Esophagus muscularis mucosa (tissue), 4 donors: ENCODE measurements at regions not wholly inside any gene's neighbourhood (a gene's known extent, or its start where the extent isn't known, plus 50 kb on each side); places are given as distances from the start of the nearest gene placed in this dataset.

Source experiments
- DNase-seq: peaks from one replicate; pipeline ENCODE4 v3.0.0-alpha.2; 2017; ENCODE audit errors: extremely low spot score
- H3K27ac ChIP-seq, 4 donors: fragments of 200-600 bp; sonication (generic); replicated peaks in 1 of 4; 1 replicate in 3 of 4; 2 replicates in 1 of 4; pipeline ENCODE4 v1.5.1; 2016 to 2019; ENCODE audit warnings: mild to moderate bottlenecking in 1 of 4
- H3K27me3 ChIP-seq, 4 donors: fragments of 200-600 bp; sonication (generic); one replicate each; pipeline versions ENCODE4 v1.5.1 to v1.6.0; 2016 to 2019
- H3K36me3 ChIP-seq, 4 donors: fragments of 200-600 bp; sonication (generic); one replicate each; pipeline ENCODE4 v1.5.1; 2016 to 2019
- H3K4me1 ChIP-seq, 4 donors: fragments of 200-600 bp; sonication (generic); one replicate each; pipeline ENCODE4 v1.5.1; 2016 to 2019
- H3K4me3 ChIP-seq, 4 donors: fragments of 200-600 bp; sonication (generic); 1 replicate in 2 of 4; 2 replicates in 2 of 4; pipeline ENCODE4 v1.5.1; 2016 to 2019; ENCODE audit warnings: mild to moderate bottlenecking in 4 of 4, moderate library complexity in 1 of 4
- H3K9me3 ChIP-seq, 4 donors: fragments of 200-600 bp; sonication (generic); 1 replicate in 3 of 4; 2 replicates in 1 of 4; pipeline ENCODE4 v1.5.1; 2016 to 2019
- EP300 ChIP-seq: sonication (generic); formaldehyde crosslinking; IDR thresholded peaks from one replicate; pipeline ENCODE4 v1.6.1; 2017; ENCODE audit warnings: antibody characterized with exemption
- POLR2A ChIP-seq: fragments of 450-650 bp; IDR thresholded peaks from one replicate; pipeline ENCODE4 v1.6.1; 2017; ENCODE audit warnings: antibody characterized with exemption, moderate library complexity, mild to moderate bottlenecking, low read depth
- POLR2AphosphoS5 ChIP-seq, 2 donors: sonication (generic); formaldehyde crosslinking; IDR thresholded peaks; one replicate each; pipeline ENCODE4 v1.6.1; 2017; ENCODE audit warnings: antibody characterized with exemption in 2 of 2
- WGBS: methylation state at CpG from one replicate; pipeline ENCODE4 v1.1.5; 2018; 5-methylcytosine and 5-hydroxymethylcytosine counted together
- intact Hi-C: fragments of 100-400 bp; cut with DNase I; formaldehyde crosslinking; loops from one replicate; pipeline ENCODE4 v1.15.1; 2023
- TF ChIP-seq, protein P1 (sequence below), 3 experiments: fragments of 200-600 bp in 2 of 3; fragments of 450-650 bp in 1 of 3; sonication (generic) in 2 of 3; IDR thresholded peaks; one replicate each; pipeline ENCODE4 v1.5.1; 2017 to 2019; ENCODE audit warnings: antibody characterized with exemption in 3 of 3, mild to moderate bottlenecking in 2 of 3, moderate library complexity in 1 of 3

- Histone ChIP-seq H3K27me3 (no peaks in the 10 kb centered on the region), H3K4me3 (no peak overlapping the region), H3K9me3 (no peaks in the 10 kb centered on the region), H3K4me1 (no peaks in the 10 kb centered on the region), H3K27ac (no peak overlapping the region), H3K36me3 (no peaks in the 10 kb centered on the region)
- intact Hi-C loops: no loop called here
- DNase-seq: no peak
- TF ChIP-seq, protein P1, sequence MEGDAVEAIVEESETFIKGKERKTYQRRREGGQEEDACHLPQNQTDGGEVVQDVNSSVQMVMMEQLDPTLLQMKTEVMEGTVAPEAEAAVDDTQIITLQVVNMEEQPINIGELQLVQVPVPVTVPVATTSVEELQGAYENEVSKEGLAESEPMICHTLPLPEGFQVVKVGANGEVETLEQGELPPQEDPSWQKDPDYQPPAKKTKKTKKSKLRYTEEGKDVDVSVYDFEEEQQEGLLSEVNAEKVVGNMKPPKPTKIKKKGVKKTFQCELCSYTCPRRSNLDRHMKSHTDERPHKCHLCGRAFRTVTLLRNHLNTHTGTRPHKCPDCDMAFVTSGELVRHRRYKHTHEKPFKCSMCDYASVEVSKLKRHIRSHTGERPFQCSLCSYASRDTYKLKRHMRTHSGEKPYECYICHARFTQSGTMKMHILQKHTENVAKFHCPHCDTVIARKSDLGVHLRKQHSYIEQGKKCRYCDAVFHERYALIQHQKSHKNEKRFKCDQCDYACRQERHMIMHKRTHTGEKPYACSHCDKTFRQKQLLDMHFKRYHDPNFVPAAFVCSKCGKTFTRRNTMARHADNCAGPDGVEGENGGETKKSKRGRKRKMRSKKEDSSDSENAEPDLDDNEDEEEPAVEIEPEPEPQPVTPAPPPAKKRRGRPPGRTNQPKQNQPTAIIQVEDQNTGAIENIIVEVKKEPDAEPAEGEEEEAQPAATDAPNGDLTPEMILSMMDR (IDR thresholded peaks at IDR 0.05): no peak
- TF ChIP-seq EP300: no peak
- no peak for TF ChIP-seq POLR2A
- TF ChIP-seq POLR2AphosphoS5 (IDR thresholded peaks at IDR 0.05): no peak
Measured at GRCh38 chr18:30591462-30591861, 451.1 kb downstream of the DSC3 start.

DNA sequence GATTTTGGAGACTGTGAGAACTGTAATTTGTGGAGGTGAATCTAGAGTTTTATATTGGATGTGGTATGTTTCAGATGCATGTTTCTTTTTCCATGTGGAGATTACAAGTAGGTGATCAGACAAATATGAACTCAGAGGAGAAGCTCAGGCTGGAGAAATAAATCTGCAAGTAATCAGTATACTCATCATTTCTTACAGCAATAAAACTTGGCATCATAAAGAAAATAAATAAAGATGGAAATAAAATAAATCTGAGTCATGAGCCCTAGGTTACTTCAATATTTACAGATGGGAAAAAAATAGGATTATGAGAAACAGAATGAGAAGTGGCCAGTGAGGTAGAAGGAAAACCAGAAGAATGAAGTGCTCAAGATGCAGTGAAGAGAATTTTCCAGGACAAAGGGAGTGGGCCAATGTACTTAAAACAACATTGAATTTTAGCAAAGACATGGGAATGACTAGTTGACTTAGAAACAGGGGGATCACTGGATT is 453.8 kb downstream of the DSC3 start:
- H3K27ac ChIP-seq: no peak overlapping the region
- H3K4me3 ChIP-seq: no peak overlapping the region
- no peaks in the 10 kb centered on the region for H3K27me3 ChIP-seq
- no peaks in the 10 kb centered on the region for H3K4me1 ChIP-seq
- no peaks in the 10 kb centered on the region for H3K9me3 ChIP-seq
- intact Hi-C loops: no loop called here
- TF ChIP-seq POLR2A (no peak), POLR2AphosphoS5 (IDR thresholded peaks at IDR 0.05) (no peak), EP300 (no peak)
- TF ChIP-seq, protein P1 (IDR thresholded peaks at IDR 0.05): no peak
- H3K36me3 ChIP-seq: no peaks in the 10 kb centered on the region
- DNase-seq: no peak

DNA sequence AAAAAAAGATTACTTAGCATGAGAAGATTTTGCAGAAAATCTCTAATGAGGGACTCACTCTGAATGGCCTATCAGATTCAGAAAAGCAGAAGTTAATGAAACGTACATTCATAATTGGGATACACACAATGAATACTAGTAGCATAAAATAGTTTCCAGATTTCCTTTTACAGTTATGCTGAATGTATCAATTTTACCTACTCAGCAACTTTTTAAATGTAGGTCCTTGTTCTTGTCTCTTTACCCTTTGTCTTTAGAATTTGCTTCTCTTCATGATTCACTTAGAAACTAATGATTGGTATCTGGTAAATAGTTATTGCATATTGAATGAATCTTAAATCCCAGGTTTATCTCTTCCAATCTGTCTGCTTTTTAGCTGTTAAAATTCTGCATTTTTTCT is 458.8 kb downstream of the DSC3 start:
- Histone ChIP-seq H3K9me3 (no peaks in the 10 kb centered on the region), H3K27ac (no peak overlapping the region), H3K4me3 (no peak overlapping the region), H3K27me3 (no peaks in the 10 kb centered on the region), H3K4me1 (no peaks in the 10 kb centered on the region), H3K36me3 (no peaks in the 10 kb centered on the region)
- no peak for DNase-seq
- TF ChIP-seq EP300 (no peak), POLR2AphosphoS5 (IDR thresholded peaks at IDR 0.05) (no peak), POLR2A (no peak)
- TF ChIP-seq, protein P1 (IDR thresholded peaks at IDR 0.05): no peak
- WGBS: 85% methylated on average over 1 of the region's 1 CpG
- intact Hi-C loops: no loop called here

DNA sequence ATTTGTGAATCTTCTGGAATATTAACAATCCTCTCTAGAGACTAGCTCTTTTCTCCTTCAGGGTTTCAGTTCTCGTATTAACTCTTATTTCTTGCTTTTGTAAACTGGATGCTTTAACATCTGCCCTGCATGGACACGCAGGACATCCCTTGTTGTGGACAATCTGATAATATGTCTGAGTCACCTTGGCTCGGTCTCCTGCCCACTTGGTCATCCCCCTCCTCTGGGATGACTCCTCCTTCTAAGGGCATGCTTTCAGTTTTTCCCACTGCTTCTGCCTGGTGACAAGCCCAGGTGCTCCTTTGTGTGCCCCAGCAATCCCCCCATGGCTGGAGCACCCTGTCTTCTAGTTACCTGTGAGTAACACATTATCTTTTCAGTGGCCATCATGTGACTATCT is 460.5 kb downstream of the DSC3 start:
- no peak overlapping the region for H3K4me3 ChIP-seq
- no peaks in the 10 kb centered on the region for H3K4me1 ChIP-seq
- no peaks in the 10 kb centered on the region for H3K36me3 ChIP-seq
- DNase-seq: no peak
- TF ChIP-seq POLR2AphosphoS5 (IDR thresholded peaks at IDR 0.05) (no peak), POLR2A (no peak), EP300 (no peak)
- TF ChIP-seq, protein P1 (IDR thresholded peaks at IDR 0.05): no peak
- H3K27me3 ChIP-seq: no peaks in the 10 kb centered on the region
- no peaks in the 10 kb centered on the region for H3K9me3 ChIP-seq
- H3K27ac ChIP-seq: no peak overlapping the region
- intact Hi-C loops: no loop called here
- WGBS: 84% methylated on average over 3 of the region's 3 CpGs

DNA sequence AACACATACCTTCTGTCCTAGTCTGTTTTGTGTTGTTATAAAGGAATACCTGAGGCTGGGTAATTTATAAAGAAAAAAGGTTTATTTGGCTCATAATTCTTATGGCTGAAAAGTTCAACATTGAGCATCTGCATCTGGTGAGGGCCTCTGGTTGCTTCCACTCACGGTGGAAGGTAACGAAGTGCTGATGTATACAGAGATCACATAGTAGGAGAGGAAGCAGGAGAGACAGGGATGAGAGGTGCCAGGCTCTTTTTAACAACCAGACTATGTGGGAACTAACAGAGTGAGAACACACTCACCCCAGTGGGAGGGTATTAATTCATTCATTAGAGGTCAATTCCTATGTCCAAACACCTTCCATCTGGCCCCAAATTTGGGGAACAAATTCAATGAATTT is 463.8 kb downstream of the DSC3 start:
- TF ChIP-seq, protein P1 (IDR thresholded peaks at IDR 0.05): no peak
- TF ChIP-seq POLR2AphosphoS5 (IDR thresholded peaks at IDR 0.05): no peak
- TF ChIP-seq EP300: no peak
- no peak for TF ChIP-seq POLR2A
- Histone ChIP-seq H3K9me3 (no peaks in the 10 kb centered on the region), H3K36me3 (no peaks in the 10 kb centered on the region), H3K4me3 (no peak overlapping the region), H3K4me1 (no peaks in the 10 kb centered on the region), H3K27me3 (no peaks in the 10 kb centered on the region), H3K27ac (no peak overlapping the region)
- intact Hi-C loops: no loop called here
- 68% methylated on average over 2 of the region's 2 CpGs for WGBS
- no peak for DNase-seq
